PFSK-1 (cell line): ENCODE measurements at regions not wholly inside any gene's neighbourhood (a gene's known extent, or its start where the extent isn't known, plus 50 kb on each side); places are given as distances from the start of the nearest gene placed in this dataset.

Experiments used
- POLR2AphosphoS5 ChIP-seq: IDR thresholded peaks from 2 replicates; pipeline ENCODE4 v1.6.1; 2012; ENCODE audit warnings: low read depth, mild to moderate bottlenecking, control low read depth, low read length, moderate library complexity
- TAF1 ChIP-seq: IDR thresholded peaks from 2 replicates; pipeline ENCODE4 v1.6.1; 2012; ENCODE audit warnings: low read length, control low read depth, borderline replicate concordance; ENCODE audit not compliant: insufficient read depth
- TF ChIP-seq, protein P1 (sequence below), 2 experiments: IDR thresholded peaks; 2 replicates each; pipeline versions ENCODE4 v1.6.1 to v1.8.0; 2011 to 2012; ENCODE audit warnings: low read depth in 2 of 2, low read length in 2 of 2, control low read depth in 1 of 2, inconsistent platforms in 1 of 2, mild to moderate bottlenecking in 1 of 2, moderate library complexity in 1 of 2; ENCODE audit not compliant: insufficient read depth in 1 of 2

DNA sequence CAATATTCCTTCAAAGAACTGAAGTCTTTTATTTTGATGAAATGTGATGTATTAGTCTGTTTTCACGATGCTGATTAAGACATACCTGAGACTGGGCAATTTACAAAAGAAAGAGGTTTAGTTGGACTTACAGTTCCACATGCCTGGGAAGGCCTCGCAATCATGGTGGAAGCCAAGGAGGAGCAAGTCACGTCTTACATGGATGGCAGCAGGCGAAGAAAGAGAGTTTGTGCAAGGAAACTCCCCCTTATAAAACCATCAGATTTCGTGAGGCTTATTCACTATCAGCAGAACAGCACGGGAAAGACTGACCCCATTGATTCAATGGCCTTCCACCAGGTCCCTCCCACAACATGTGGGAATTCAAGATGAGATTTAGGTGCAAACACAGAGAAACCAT lies 750.3 kb upstream of the KCND2 start:
- TF ChIP-seq TAF1 (no peak), POLR2AphosphoS5 (no peak)
- TF ChIP-seq, protein P1, sequence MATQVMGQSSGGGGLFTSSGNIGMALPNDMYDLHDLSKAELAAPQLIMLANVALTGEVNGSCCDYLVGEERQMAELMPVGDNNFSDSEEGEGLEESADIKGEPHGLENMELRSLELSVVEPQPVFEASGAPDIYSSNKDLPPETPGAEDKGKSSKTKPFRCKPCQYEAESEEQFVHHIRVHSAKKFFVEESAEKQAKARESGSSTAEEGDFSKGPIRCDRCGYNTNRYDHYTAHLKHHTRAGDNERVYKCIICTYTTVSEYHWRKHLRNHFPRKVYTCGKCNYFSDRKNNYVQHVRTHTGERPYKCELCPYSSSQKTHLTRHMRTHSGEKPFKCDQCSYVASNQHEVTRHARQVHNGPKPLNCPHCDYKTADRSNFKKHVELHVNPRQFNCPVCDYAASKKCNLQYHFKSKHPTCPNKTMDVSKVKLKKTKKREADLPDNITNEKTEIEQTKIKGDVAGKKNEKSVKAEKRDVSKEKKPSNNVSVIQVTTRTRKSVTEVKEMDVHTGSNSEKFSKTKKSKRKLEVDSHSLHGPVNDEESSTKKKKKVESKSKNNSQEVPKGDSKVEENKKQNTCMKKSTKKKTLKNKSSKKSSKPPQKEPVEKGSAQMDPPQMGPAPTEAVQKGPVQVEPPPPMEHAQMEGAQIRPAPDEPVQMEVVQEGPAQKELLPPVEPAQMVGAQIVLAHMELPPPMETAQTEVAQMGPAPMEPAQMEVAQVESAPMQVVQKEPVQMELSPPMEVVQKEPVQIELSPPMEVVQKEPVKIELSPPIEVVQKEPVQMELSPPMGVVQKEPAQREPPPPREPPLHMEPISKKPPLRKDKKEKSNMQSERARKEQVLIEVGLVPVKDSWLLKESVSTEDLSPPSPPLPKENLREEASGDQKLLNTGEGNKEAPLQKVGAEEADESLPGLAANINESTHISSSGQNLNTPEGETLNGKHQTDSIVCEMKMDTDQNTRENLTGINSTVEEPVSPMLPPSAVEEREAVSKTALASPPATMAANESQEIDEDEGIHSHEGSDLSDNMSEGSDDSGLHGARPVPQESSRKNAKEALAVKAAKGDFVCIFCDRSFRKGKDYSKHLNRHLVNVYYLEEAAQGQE (IDR thresholded peaks at IDR 0.05; ENCODE audit: insufficient read depth in 1 of 2, low read depth in 2 of 2, low read length in 2 of 2): no peak
